ENCODE measurements at regions not wholly inside any gene's neighbourhood (a gene's known extent, or its start where the extent isn't known, plus 50 kb on each side); places are given as distances from the start of the nearest gene placed in this dataset.

GRCh38 chr3:127384717-127385539, 97.1 kb upstream of the PRR20G start:
- DNase-seq (ENCODE audit: low read depth in 4 of 4, low spot score in 3 of 4): no peak

DNA sequence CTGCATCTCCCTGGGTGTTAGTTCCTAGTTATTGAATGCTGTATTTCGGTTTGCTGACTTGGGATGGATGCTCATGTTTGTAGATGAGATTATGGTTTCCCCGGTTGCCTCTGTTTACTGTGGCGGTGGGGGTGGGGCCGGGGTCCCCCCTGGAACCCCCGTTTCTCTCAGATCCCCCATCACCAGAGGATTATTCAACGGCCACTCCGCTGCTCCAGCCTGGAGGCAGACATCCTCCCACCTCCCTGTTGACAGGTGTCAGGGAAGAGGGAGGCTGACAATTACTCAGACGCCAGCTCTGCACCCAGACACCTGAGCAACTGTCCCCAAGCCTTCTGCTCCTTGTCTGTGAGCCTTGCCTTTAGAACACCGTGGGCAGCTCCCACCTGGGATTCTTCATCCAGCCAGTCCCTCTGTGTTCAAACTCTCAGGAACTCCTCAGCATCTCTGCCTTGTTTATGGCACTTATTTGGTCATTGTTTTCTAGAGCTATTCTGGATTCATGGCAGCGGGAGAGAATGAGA, 95.9 kb upstream of the PRR20G start:
- DNase-seq (ENCODE audit: low read depth in 4 of 4, low spot score in 3 of 4): no peak

- DNase-seq (ENCODE audit: low read depth in 4 of 4, low spot score in 3 of 4): no peak
Observed at GRCh38 chr3:127377801-127378655, 90.2 kb upstream of the PRR20G start.

DNA sequence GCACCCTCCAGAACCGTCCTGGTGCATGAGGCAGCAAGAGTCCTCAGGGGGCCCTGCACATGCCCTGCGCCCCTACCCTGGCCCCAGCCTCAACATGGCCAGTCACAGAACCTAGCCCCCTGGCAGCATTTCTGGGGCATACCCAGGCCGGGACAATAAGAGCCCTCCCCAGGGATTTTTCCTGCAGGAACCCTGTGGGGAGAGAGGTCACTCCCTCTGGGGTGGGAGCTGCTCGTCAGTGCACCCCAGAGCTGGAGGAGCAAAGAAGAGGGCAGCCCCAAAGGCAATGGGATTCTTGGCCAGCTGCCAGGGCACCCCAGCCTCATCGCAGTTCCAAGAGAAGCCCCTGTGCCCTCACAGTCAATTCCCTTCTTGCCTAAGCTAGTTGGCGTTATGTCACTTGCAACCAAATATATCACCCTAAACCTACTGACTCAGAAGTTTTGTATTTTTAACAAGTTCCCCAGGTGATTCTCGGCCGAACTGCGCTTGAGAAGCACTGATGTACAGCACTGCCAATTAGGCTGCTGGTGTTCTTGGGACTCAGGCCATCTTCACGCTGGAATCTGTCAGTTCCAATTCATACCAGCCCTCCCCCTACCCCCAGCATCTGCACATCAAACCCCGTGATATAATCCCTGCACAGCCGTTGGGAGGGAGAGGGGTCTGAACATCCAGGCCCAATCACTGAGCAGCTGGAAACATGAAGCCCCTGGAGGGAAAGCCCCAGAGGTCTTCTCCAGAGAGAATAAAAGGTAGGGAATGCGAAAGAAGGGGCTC, 87.5 kb upstream of the PRR20G start:
- no peak for DNase-seq (ENCODE audit: low read depth in 4 of 4, low spot score in 3 of 4)

DNA sequence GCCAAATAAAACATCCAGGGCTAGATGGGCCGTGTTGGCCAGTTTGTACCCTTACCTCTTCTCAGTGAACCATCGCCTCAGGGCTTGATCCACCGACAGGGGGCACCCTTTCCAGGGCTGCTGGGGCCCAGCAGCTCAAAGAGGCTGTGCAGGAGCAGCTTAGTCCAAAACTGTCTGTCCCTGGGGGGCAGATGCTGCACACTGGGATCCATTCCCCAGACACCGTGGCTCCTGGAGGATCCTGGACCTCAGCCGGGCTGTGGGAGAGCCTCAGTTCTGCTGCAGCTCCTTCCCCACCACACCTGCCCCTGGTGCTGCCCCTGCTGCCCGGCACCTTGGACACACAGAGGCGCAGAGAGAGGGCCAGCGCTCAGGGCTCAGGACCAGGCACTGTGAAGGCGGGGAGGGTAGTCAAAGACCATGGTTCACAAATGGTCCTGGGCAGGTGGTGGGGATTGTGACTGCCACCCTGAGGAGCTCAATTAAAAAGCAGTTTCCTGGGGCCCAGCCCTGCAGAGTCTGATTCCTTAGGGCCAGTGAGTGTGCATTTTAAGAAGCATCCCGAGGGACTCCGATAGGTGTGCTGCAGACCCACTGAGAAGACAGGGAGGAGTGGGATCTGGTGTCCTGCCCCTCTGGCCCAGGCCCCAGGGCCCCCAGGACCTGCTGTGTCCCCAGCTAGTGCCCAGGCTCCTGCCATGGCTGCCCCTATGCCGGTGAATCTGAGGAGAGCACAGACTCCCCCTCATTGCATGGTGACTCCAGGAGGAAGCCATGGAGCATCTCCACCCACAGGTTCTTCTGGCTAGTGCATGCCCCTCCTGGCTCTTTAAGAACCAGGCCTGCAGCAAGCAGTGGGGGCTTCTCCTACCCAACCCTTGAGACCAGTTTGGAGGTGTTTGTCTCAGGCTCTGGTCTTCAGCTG, 86.5 kb upstream of the PRR20G start:
- DNase-seq (ENCODE audit: low read depth in 4 of 4, low spot score in 3 of 4): no peak

DNA sequence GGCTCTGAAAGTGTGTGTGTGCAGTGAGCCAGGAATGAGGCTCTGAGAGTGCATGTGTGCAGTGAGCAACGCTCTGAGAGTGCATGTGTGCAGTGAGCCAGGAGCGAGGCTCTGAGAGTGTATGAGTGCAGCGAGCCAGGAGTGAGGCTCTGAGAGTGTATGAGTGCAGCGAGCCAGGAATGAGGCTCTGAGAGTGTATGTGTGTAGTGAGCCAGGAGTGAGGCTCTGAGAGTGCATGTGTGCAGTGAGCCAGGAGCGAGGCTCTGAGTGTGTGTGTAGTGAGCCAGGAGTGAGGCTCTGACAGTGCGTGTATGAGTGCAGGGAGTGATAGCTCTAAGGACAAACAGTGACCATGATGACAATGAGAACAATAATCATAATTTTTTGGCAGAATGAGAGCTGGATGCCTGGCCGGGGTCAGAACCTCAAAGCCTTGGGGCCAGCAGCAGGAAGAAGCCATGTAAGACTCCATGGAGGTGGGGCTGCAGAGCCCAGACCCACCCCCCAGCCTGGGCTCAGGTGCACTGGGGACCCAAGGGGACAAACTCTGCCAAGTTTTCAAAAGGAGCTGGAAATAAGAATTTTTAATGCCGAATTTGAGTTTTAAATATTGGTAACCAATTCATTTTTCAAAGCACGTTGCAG, 85.7 kb upstream of the PRR20G start:
- DNase-seq (ENCODE audit: low read depth in 4 of 4, low spot score in 3 of 4): no peak

DNA sequence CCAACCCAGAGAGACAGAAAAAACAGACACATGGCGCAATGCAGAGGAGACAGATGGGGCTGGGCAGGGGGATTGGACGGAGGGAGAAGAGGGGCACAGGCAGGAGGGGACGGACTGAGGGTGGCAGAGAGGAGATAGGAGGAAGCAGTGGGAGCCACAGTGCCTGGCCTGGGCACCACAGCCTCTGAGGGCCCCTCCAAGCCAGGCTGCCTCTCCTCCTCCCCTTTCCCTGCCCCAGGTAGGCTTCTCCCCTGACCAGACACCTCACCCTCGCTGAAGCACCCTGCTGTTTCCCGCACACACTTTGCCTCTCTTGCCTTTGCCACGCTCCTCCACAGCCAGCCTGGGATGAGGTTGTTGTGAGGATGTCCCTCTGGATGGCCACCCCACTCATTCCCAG, 84.0 kb upstream of the PRR20G start:
- DNase-seq (ENCODE audit: low read depth in 4 of 4, low spot score in 3 of 4): no peak

DNA sequence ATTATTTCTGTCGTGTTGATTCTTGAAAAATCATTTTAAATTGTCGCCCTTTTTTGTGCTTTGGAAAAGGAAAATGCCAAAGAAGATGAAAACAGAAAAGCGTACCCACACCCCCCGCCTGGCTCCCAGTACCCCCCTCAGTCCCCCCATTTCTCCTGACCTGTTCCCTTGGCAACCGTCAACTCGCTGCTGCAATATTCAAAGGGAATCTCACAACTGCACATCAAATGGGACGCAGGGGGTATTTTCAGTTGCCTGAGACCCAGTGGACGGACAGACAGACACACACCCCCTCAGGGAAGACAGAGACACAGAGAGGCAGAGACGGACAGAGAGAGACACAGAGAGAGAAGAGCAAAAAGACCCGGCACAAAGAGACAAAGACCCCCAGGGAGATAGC, 83.5 kb upstream of the PRR20G start:
- DNase-seq (ENCODE audit: low read depth in 4 of 4, low spot score in 3 of 4): no peak

DNA sequence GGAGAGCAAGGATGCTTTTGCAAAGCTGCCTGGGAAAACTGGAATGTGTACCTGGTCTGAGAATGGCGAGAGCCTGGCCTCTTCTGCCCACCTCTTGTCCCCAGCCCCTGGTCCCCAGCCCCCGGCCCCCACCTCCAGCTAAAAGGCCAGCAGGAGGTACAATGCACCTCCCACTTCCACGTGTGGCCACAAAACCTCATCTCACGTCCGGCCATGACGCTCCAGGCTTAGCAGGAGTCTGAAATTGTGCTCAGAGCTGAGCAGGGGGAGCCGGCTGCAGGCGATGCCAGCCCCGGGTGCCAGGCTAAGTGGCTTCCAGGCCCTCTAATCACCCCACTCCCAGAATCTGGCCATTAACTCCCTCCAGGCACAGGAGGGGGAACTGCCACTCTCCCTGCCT, 83.1 kb upstream of the PRR20G start:
- DNase-seq (ENCODE audit: low read depth in 4 of 4, low spot score in 3 of 4): no peak

- DNase-seq (ENCODE audit: low read depth in 4 of 4, low spot score in 3 of 4): no peak
Observed at GRCh38 chr3:127369356-127369935, 81.6 kb upstream of the PRR20G start.

- no peak for DNase-seq (ENCODE audit: low read depth in 4 of 4, low spot score in 3 of 4)
Observed at GRCh38 chr3:127368186-127369032, 80.6 kb upstream of the PRR20G start.

GRCh38 chr3:127367593-127367992, 79.7 kb upstream of the PRR20G start:
- no peak for DNase-seq (ENCODE audit: low read depth in 4 of 4, low spot score in 3 of 4)

DNA sequence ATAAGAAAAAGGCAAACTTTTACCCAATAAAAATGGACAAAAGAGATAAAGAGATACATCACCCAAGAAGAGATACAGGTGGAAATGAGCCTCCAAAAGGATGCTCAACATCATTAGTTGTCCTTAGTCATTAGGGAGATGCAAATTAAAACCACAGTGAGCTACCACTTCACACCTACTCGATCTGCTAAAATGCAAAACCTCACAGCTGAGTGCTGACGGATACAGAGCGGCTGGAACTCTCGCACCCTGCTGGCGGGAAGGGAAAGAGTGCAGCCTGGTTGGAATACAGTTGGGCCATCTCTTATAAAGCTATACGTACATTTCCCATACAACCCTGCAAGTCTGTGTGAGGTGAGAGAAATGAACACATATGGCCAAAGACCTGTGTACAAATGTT, 78.5 kb upstream of the PRR20G start:
- no peak for DNase-seq (ENCODE audit: low read depth in 4 of 4, low spot score in 3 of 4)

DNA sequence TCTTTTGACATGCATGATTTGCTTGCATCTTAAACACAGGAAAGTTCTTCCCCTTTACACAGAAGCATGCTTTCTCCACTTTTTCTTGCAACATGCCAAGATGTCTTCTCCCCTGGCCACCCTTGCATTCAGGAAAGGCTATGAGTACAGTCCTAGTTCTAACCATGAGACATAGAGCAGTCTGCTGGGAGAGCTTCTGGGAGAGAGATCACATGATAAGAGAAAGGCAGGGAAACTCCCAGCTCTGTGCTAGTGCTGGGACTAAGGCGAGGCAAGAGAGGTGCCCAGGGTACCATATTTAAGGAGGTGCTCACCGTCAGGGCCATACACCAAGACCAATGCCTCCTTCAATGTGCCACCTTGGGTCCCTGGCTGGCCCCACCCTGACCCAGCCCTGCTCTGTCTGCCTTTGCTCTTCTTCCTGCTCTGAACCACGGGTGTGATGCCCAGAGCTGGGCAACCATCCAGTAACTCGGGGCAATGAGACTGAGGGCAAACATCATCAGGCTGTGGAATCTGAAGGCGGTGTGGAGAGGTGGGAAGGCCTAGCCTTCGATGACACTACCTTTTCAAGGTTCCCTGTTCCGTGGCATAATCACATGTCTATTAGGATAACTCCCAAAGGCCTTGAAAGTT, 77.4 kb upstream of the PRR20G start:
- no peak for DNase-seq (ENCODE audit: low read depth in 4 of 4, low spot score in 3 of 4)

GRCh38 chr3:127363891-127364290, 76.0 kb upstream of the PRR20G start:
- DNase-seq (ENCODE audit: low read depth in 4 of 4, low spot score in 3 of 4): no peak

- DNase-seq (ENCODE audit: low read depth in 4 of 4, low spot score in 3 of 4): no peak
Observed at GRCh38 chr3:127363171-127363570, 75.3 kb upstream of the PRR20G start.

- no peak for DNase-seq (ENCODE audit: low read depth in 4 of 4, low spot score in 3 of 4)
Observed at GRCh38 chr3:127360647-127361046, 72.8 kb upstream of the PRR20G start.

DNA sequence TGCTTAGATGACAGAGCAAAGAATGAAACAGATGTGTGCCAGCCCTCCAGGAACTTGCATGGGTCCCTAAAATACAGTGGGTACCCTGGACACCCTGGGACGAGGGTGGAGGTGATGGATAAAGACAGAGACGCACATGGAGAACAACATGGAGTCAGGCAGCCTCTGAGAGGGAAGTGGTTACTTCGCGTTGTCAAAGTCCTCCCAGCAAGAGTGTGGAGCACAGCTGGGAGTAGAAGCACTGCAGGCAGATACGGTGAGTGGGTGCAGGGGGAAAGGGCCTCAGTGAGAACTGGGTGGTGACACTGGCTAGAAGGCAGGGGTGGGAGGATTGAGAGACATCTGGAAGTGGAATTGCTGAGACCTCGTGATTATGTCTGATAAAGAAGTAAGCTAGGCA, 70.8 kb upstream of the PRR20G start:
- DNase-seq (ENCODE audit: low read depth in 4 of 4, low spot score in 3 of 4): no peak

All from right renal pelvis (tissue), 4 donors.